ENCODE measurements at regions not wholly inside any gene's neighbourhood (a gene's known extent, or its start where the extent isn't known, plus 50 kb on each side); places are given as distances from the start of the nearest gene placed in this dataset.

- Histone ChIP-seq H3K36me3 (ENCODE audit: control insufficient read depth, insufficient read depth, low read length, severe bottlenecking) (no peaks in the 10 kb centered on the region), H3K4me3 (ENCODE audit: low read length) (no peak overlapping the region), H3K9ac (ENCODE audit: low read length) (no peak overlapping the region), H3K4me1 (ENCODE audit: control insufficient read depth, insufficient read depth, low read length) (no peaks in the 10 kb centered on the region), H3K27me3 (replicated peaks; ENCODE audit: control insufficient read depth, insufficient read depth, low read length) (no peaks in the 10 kb centered on the region), H3K9me3 (ENCODE audit: control insufficient read depth, low read length) (peaks cover 3% of the 10 kb centered on the region)
- DNase-seq (ENCODE audit: low read depth), result no peak
These were observed 615.0 kb upstream of the RIOK2 start for GRCh38 chr5:97797994-97798451.

- Histone ChIP-seq H3K9ac (ENCODE audit: low read length) (no peak overlapping the region), H3K36me3 (ENCODE audit: control insufficient read depth, insufficient read depth, low read length, severe bottlenecking) (no peaks in the 10 kb centered on the region), H3K27me3 (replicated peaks; ENCODE audit: control insufficient read depth, insufficient read depth, low read length) (no peaks in the 10 kb centered on the region), H3K4me3 (ENCODE audit: low read length) (no peak overlapping the region), H3K9me3 (ENCODE audit: control insufficient read depth, low read length) (peaks cover 14% of the 10 kb centered on the region), H3K4me1 (ENCODE audit: control insufficient read depth, insufficient read depth, low read length) (no peaks in the 10 kb centered on the region)
- no peak for DNase-seq (ENCODE audit: low read depth)
These were observed 618.4 kb upstream of the RIOK2 start for GRCh38 chr5:97801461-97801860.

- H3K9me3 ChIP-seq (ENCODE audit: control insufficient read depth, low read length), result no peaks in the 10 kb centered on the region
- no peak overlapping the region for H3K4me3 ChIP-seq (ENCODE audit: low read length)
These were observed 637.1 kb upstream of the RIOK2 start for GRCh38 chr5:97820138-97820537.

GRCh38 chr5:97832645-97833296 lies 649.7 kb upstream of the RIOK2 start:
- DNase-seq (ENCODE audit: low read depth), result no peak
- Histone ChIP-seq H3K27me3 (replicated peaks; ENCODE audit: control insufficient read depth, insufficient read depth, low read length) (peaks cover 4% of the 10 kb centered on the region), H3K4me1 (ENCODE audit: control insufficient read depth, insufficient read depth, low read length) (peaks cover 2% of the 10 kb centered on the region), H3K4me3 (ENCODE audit: low read length) (no peak overlapping the region), H3K9me3 (ENCODE audit: control insufficient read depth, low read length) (no peaks in the 10 kb centered on the region), H3K9ac (ENCODE audit: low read length) (no peak overlapping the region), H3K36me3 (ENCODE audit: control insufficient read depth, insufficient read depth, low read length, severe bottlenecking) (no peaks in the 10 kb centered on the region)

More at GRCh38 chr5:97820138-97820537, 637.1 kb upstream of the RIOK2 start:
- Histone ChIP-seq H3K4me1 (ENCODE audit: control insufficient read depth, insufficient read depth, low read length) (no peaks in the 10 kb centered on the region), H3K9ac (ENCODE audit: low read length) (no peak overlapping the region), H3K27me3 (replicated peaks; ENCODE audit: control insufficient read depth, insufficient read depth, low read length) (no peaks in the 10 kb centered on the region), H3K36me3 (ENCODE audit: control insufficient read depth, insufficient read depth, low read length, severe bottlenecking) (no peaks in the 10 kb centered on the region)
- DNase-seq (ENCODE audit: low read depth), result no peak

GRCh38 chr5:97834561-97834960 lies 651.5 kb upstream of the RIOK2 start:
- Histone ChIP-seq H3K9me3 (ENCODE audit: control insufficient read depth, low read length) (no peaks in the 10 kb centered on the region), H3K36me3 (ENCODE audit: control insufficient read depth, insufficient read depth, low read length, severe bottlenecking) (no peaks in the 10 kb centered on the region), H3K9ac (ENCODE audit: low read length) (no peak overlapping the region), H3K4me1 (ENCODE audit: control insufficient read depth, insufficient read depth, low read length) (peaks cover 18% of the 10 kb centered on the region), H3K4me3 (ENCODE audit: low read length) (no peak overlapping the region), H3K27me3 (replicated peaks; ENCODE audit: control insufficient read depth, insufficient read depth, low read length) (peaks cover 4% of the 10 kb centered on the region)
- no peak for DNase-seq (ENCODE audit: low read depth)

GRCh38 chr5:97835112-97835511 lies 652.1 kb upstream of the RIOK2 start:
- no peak for DNase-seq (ENCODE audit: low read depth)
- no peak overlapping the region for H3K9ac ChIP-seq (ENCODE audit: low read length)

GRCh38 chr5:97836816-97837215 lies 653.8 kb upstream of the RIOK2 start:
- Histone ChIP-seq H3K27me3 (replicated peaks; ENCODE audit: control insufficient read depth, insufficient read depth, low read length) (peaks cover 4% of the 10 kb centered on the region), H3K4me3 (ENCODE audit: low read length) (no peak overlapping the region), H3K9ac (ENCODE audit: low read length) (no peak overlapping the region), H3K36me3 (ENCODE audit: control insufficient read depth, insufficient read depth, low read length, severe bottlenecking) (no peaks in the 10 kb centered on the region), H3K4me1 (ENCODE audit: control insufficient read depth, insufficient read depth, low read length) (peaks cover 22% of the 10 kb centered on the region), H3K9me3 (ENCODE audit: control insufficient read depth, low read length) (no peaks in the 10 kb centered on the region)
- no peak for DNase-seq (ENCODE audit: low read depth)

More at GRCh38 chr5:97835112-97835511, 652.1 kb upstream of the RIOK2 start:
- Histone ChIP-seq H3K4me3 (ENCODE audit: low read length) (no peak overlapping the region), H3K27me3 (replicated peaks; ENCODE audit: control insufficient read depth, insufficient read depth, low read length) (peaks cover 4% of the 10 kb centered on the region), H3K4me1 (ENCODE audit: control insufficient read depth, insufficient read depth, low read length) (peaks cover 22% of the 10 kb centered on the region), H3K36me3 (ENCODE audit: control insufficient read depth, insufficient read depth, low read length, severe bottlenecking) (no peaks in the 10 kb centered on the region), H3K9me3 (ENCODE audit: control insufficient read depth, low read length) (no peaks in the 10 kb centered on the region)

- DNase-seq (ENCODE audit: low read depth), result peak; percentile 90
These were observed 655.2 kb upstream of the RIOK2 start for GRCh38 chr5:97838214-97838613.

GRCh38 chr5:97839341-97840086 lies 656.5 kb upstream of the RIOK2 start:
- peaks cover 32% of the 10 kb centered on the region for H3K4me1 ChIP-seq (ENCODE audit: control insufficient read depth, insufficient read depth, low read length)
- no peak overlapping the region for H3K9ac ChIP-seq (ENCODE audit: low read length)
- no peaks in the 10 kb centered on the region for H3K9me3 ChIP-seq (ENCODE audit: control insufficient read depth, low read length)
- no peaks in the 10 kb centered on the region for H3K36me3 ChIP-seq (ENCODE audit: control insufficient read depth, insufficient read depth, low read length, severe bottlenecking)
- no peak overlapping the region for H3K4me3 ChIP-seq (ENCODE audit: low read length)
- H3K27me3 ChIP-seq (replicated peaks; ENCODE audit: control insufficient read depth, insufficient read depth, low read length), result peaks cover 4% of the 10 kb centered on the region
- DNase-seq (ENCODE audit: low read depth), result peak; percentile 26

More at GRCh38 chr5:97838214-97838613, 655.2 kb upstream of the RIOK2 start:
- no peaks in the 10 kb centered on the region for H3K36me3 ChIP-seq (ENCODE audit: control insufficient read depth, insufficient read depth, low read length, severe bottlenecking)
- no peak overlapping the region for H3K9ac ChIP-seq (ENCODE audit: low read length)
- H3K4me3 ChIP-seq (ENCODE audit: low read length), result peak overlapping the region; percentile 19
- no peaks in the 10 kb centered on the region for H3K9me3 ChIP-seq (ENCODE audit: control insufficient read depth, low read length)
- H3K27me3 ChIP-seq (replicated peaks; ENCODE audit: control insufficient read depth, insufficient read depth, low read length), result peaks cover 4% of the 10 kb centered on the region
- H3K4me1 ChIP-seq (ENCODE audit: control insufficient read depth, insufficient read depth, low read length), result peaks cover 23% of the 10 kb centered on the region

- Histone ChIP-seq H3K27me3 (replicated peaks; ENCODE audit: control insufficient read depth, insufficient read depth, low read length) (peaks cover 4% of the 10 kb centered on the region), H3K36me3 (ENCODE audit: control insufficient read depth, insufficient read depth, low read length, severe bottlenecking) (no peaks in the 10 kb centered on the region), H3K9ac (ENCODE audit: low read length) (no peak overlapping the region), H3K4me3 (ENCODE audit: low read length) (no peak overlapping the region), H3K4me1 (ENCODE audit: control insufficient read depth, insufficient read depth, low read length) (peaks cover 32% of the 10 kb centered on the region), H3K9me3 (ENCODE audit: control insufficient read depth, low read length) (no peaks in the 10 kb centered on the region)
- DNase-seq (ENCODE audit: low read depth), result no peak
These were observed 657.6 kb upstream of the RIOK2 start for GRCh38 chr5:97840643-97841042.

GRCh38 chr5:97842687-97843086 lies 659.6 kb upstream of the RIOK2 start:
- Histone ChIP-seq H3K9ac (ENCODE audit: low read length) (no peak overlapping the region), H3K4me3 (ENCODE audit: low read length) (no peak overlapping the region), H3K36me3 (ENCODE audit: control insufficient read depth, insufficient read depth, low read length, severe bottlenecking) (no peaks in the 10 kb centered on the region), H3K9me3 (ENCODE audit: control insufficient read depth, low read length) (no peaks in the 10 kb centered on the region), H3K4me1 (ENCODE audit: control insufficient read depth, insufficient read depth, low read length) (peaks cover 31% of the 10 kb centered on the region), H3K27me3 (replicated peaks; ENCODE audit: control insufficient read depth, insufficient read depth, low read length) (no peaks in the 10 kb centered on the region)
- no peak for DNase-seq (ENCODE audit: low read depth)
